Activated CD4-positive, alpha-beta T cell treated with anti-CD3 and anti-CD28 coated beads, Interleukin-2, amount 10 ng/mL, durations not matched to agents 24 days and 14 days (primary cell): ENCODE measurements at regions not wholly inside any gene's neighbourhood (a gene's known extent, or its start where the extent isn't known, plus 50 kb on each side); places are given as distances from the start of the nearest gene placed in this dataset.
"Not testable (repeated sequence)": the region's sequence is repeated elsewhere in the genome, so short reads cannot be mapped to it uniquely, and the experiment has no call there.

ENCODE experiments used
- DNase-seq: peaks from one replicate; pipeline ENCODE4 v3.0.0; 2022
- H3K27ac Mint-ChIP-seq: one replicate; pipeline ENCODE4 v1.8.0; 2022; ENCODE audit warnings: mild to moderate bottlenecking, mixed read lengths
- H3K27me3 Mint-ChIP-seq: one replicate; pipeline ENCODE4 v1.8.0; 2022; ENCODE audit warnings: mixed read lengths
- H3K36me3 Mint-ChIP-seq: one replicate; pipeline ENCODE4 v1.8.0; 2022; ENCODE audit warnings: low read depth, mild to moderate bottlenecking, mixed read lengths
- H3K4me1 Mint-ChIP-seq: one replicate; pipeline ENCODE4 v1.8.0; 2021; ENCODE audit warnings: mixed read lengths
- H3K4me3 Mint-ChIP-seq: one replicate; pipeline ENCODE4 v1.8.0; 2022; ENCODE audit warnings: mild to moderate bottlenecking, moderate library complexity, mixed read lengths
- H3K9me3 Mint-ChIP-seq: one replicate; pipeline ENCODE4 v1.8.0; 2021; ENCODE audit warnings: mixed read lengths
- intact Hi-C: fragments of 100-400 bp; cut with micrococcal nuclease; formaldehyde crosslinking; loops from one replicate; pipeline ENCODE4 v1.15.1; 2023

- Mint-ChIP-seq H3K27me3 (no peaks in the 10 kb centered on the region), H3K36me3 (no peaks in the 10 kb centered on the region), H3K4me3 (no peak overlapping the region), H3K4me1 (no peaks in the 10 kb centered on the region), H3K27ac (no peak overlapping the region), H3K9me3 (no peaks in the 10 kb centered on the region)
- no peak for DNase-seq
- intact Hi-C loops, result no loop called here
These were observed 91.9 kb upstream of the CLVS2 start for GRCh38 chr6:122904166-122904565.

DNA sequence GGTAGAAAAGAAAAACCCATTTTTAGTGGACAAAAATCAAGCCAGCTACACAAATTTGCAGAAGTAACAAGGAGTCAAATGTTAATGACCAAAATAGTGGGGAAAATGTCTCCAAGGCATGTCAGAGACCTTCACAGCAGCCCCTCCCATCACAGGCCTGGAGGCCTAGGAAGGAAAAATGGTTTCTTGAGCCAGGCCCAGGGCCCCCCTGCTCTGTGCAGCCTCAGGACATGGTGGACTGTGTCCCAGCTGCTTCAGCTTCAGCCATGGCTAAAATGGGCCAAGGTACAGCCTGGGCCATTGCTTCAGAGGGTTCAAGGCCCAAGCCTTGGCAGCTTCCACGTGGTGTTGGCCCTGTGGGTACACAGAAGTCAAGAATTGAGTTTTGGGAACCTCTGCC is 82.5 kb upstream of the CLVS2 start:
- intact Hi-C loops, result no loop called here
- no peaks in the 10 kb centered on the region for H3K4me1 Mint-ChIP-seq
- no peaks in the 10 kb centered on the region for H3K36me3 Mint-ChIP-seq
- H3K27me3 Mint-ChIP-seq, result no peaks in the 10 kb centered on the region
- DNase-seq, result no peak
- no peak overlapping the region for H3K27ac Mint-ChIP-seq
- peaks cover 8% of the 10 kb centered on the region for H3K9me3 Mint-ChIP-seq
- no peak overlapping the region for H3K4me3 Mint-ChIP-seq

- no peaks in the 10 kb centered on the region for H3K36me3 Mint-ChIP-seq
- DNase-seq, result no peak
- no peak overlapping the region for H3K27ac Mint-ChIP-seq
- intact Hi-C loops, result no loop called here
- H3K4me3 Mint-ChIP-seq, result no peak overlapping the region
- H3K4me1 Mint-ChIP-seq, result no peaks in the 10 kb centered on the region
- H3K9me3 Mint-ChIP-seq, result peaks cover 8% of the 10 kb centered on the region
- no peaks in the 10 kb centered on the region for H3K27me3 Mint-ChIP-seq
These were observed 77.3 kb upstream of the CLVS2 start for GRCh38 chr6:122918714-122919113.

GRCh38 chr6:122930252-122931180 is 65.5 kb upstream of the CLVS2 start:
- Mint-ChIP-seq H3K9me3 (peaks cover 3% of the 10 kb centered on the region), H3K36me3 (no peaks in the 10 kb centered on the region), H3K27ac (no peak overlapping the region), H3K4me3 (no peak overlapping the region), H3K27me3 (no peaks in the 10 kb centered on the region), H3K4me1 (no peaks in the 10 kb centered on the region)
- intact Hi-C loops, result no loop called here
- no peak for DNase-seq

DNA sequence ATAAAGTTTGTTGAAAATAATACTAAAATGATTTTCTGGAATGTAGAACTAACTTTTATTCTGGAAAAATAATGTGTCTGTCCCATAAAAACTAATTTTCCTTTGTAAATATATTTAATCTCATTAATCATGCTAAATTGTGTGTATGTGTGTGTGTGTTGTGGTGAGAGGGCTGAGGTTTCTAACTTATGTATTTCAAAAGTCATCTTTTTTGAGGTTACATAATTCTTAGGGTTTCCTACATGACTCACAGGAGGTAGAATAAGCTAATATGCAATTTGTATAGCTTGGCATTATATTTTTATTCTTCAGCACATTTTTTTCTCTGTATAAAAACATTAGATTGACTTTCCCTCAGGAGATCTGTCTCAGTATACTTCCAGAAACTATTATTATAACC is 64.1 kb upstream of the CLVS2 start:
- H3K9me3 Mint-ChIP-seq, result peaks cover 3% of the 10 kb centered on the region
- no peaks in the 10 kb centered on the region for H3K36me3 Mint-ChIP-seq
- intact Hi-C loops, result no loop called here

GRCh38 chr6:122944936-122945335 is 51.1 kb upstream of the CLVS2 start:
- H3K4me1 Mint-ChIP-seq, H3K9me3 Mint-ChIP-seq, intact Hi-C loops, H3K36me3 Mint-ChIP-seq, H3K27me3 Mint-ChIP-seq, H3K27ac Mint-ChIP-seq, H3K4me3 Mint-ChIP-seq, DNase-seq: not testable (repeated sequence)

More for the DNA sequence above, 64.1 kb upstream of the CLVS2 start:
- DNase-seq, result no peak
- Mint-ChIP-seq H3K4me1 (no peaks in the 10 kb centered on the region), H3K27me3 (no peaks in the 10 kb centered on the region), H3K27ac (no peak overlapping the region), H3K4me3 (no peak overlapping the region)
